Stomach (tissue), 4 donors: ENCODE measurements at regions not wholly inside any gene's neighbourhood (a gene's known extent, or its start where the extent isn't known, plus 50 kb on each side); places are given as distances from the start of the nearest gene placed in this dataset.

Experiments used
- CTCF ChIP-seq, 7 experiments: fragments of 450-650 bp in 4 of 7; fragments of 200-600 bp in 3 of 7; sonication (generic) in 3 of 7; IDR thresholded peaks; one replicate each; pipeline ENCODE4 v1.5.1; 2016 to 2019; ENCODE audit warnings: antibody characterized with exemption in 7 of 7, control low read depth in 2 of 7, mild to moderate bottlenecking in 1 of 7
- EP300 ChIP-seq: sonication (generic); formaldehyde crosslinking; IDR thresholded peaks from one replicate; pipeline ENCODE4 v1.6.1; 2017; ENCODE audit warnings: antibody characterized with exemption

GRCh38 chr10:78448470-78448869 is 414.8 kb downstream of the RPS24 start:
- TF ChIP-seq CTCF (IDR thresholded peaks at IDR 0.05) (no peak), EP300 (no peak)
